Panc1 (cell line): ENCODE measurements at regions not wholly inside any gene's neighbourhood (a gene's known extent, or its start where the extent isn't known, plus 50 kb on each side); places are given as distances from the start of the nearest gene placed in this dataset.

Experiments
- TF ChIP-seq, protein P1 (sequence below): fragments of 450-650 bp; IDR thresholded peaks from 2 replicates; pipeline ENCODE4 v1.5.1; 2017; ENCODE audit warnings: mild to moderate bottlenecking
- TF ChIP-seq, protein P2 (sequence below), 2 experiments: IDR thresholded peaks; 2 replicates each; pipeline ENCODE4 v1.6.1; 2011 to 2012; ENCODE audit warnings: low read depth in 2 of 2, control low read depth in 1 of 2, low read length in 1 of 2, mild to moderate bottlenecking in 1 of 2, moderate library complexity in 1 of 2; ENCODE audit not compliant: insufficient read depth in 1 of 2

DNA sequence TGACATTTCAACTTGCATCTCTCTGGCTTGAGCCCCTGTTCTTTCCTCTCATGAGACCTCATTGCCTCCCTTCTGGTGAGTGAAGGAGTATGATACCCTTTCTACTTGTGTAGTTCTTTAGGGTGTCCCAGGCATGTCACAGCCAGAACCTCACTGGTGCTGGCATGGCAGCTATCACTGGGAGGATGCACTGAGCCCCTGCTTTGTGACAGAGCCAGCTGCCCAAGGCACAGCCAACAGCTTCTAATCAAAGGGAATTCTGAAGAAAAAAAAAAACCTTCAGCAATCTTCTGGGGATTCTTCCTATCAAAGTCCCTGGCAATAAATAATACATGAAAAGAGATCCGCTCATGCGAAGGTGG, 652.6 kb upstream of the KLF4 start:
- TF ChIP-seq, protein P1, sequence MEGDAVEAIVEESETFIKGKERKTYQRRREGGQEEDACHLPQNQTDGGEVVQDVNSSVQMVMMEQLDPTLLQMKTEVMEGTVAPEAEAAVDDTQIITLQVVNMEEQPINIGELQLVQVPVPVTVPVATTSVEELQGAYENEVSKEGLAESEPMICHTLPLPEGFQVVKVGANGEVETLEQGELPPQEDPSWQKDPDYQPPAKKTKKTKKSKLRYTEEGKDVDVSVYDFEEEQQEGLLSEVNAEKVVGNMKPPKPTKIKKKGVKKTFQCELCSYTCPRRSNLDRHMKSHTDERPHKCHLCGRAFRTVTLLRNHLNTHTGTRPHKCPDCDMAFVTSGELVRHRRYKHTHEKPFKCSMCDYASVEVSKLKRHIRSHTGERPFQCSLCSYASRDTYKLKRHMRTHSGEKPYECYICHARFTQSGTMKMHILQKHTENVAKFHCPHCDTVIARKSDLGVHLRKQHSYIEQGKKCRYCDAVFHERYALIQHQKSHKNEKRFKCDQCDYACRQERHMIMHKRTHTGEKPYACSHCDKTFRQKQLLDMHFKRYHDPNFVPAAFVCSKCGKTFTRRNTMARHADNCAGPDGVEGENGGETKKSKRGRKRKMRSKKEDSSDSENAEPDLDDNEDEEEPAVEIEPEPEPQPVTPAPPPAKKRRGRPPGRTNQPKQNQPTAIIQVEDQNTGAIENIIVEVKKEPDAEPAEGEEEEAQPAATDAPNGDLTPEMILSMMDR = no peak
- TF ChIP-seq, protein P2, sequence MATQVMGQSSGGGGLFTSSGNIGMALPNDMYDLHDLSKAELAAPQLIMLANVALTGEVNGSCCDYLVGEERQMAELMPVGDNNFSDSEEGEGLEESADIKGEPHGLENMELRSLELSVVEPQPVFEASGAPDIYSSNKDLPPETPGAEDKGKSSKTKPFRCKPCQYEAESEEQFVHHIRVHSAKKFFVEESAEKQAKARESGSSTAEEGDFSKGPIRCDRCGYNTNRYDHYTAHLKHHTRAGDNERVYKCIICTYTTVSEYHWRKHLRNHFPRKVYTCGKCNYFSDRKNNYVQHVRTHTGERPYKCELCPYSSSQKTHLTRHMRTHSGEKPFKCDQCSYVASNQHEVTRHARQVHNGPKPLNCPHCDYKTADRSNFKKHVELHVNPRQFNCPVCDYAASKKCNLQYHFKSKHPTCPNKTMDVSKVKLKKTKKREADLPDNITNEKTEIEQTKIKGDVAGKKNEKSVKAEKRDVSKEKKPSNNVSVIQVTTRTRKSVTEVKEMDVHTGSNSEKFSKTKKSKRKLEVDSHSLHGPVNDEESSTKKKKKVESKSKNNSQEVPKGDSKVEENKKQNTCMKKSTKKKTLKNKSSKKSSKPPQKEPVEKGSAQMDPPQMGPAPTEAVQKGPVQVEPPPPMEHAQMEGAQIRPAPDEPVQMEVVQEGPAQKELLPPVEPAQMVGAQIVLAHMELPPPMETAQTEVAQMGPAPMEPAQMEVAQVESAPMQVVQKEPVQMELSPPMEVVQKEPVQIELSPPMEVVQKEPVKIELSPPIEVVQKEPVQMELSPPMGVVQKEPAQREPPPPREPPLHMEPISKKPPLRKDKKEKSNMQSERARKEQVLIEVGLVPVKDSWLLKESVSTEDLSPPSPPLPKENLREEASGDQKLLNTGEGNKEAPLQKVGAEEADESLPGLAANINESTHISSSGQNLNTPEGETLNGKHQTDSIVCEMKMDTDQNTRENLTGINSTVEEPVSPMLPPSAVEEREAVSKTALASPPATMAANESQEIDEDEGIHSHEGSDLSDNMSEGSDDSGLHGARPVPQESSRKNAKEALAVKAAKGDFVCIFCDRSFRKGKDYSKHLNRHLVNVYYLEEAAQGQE (IDR thresholded peaks at IDR 0.05; ENCODE audit: insufficient read depth in 1 of 2, low read depth in 2 of 2, low read length in 1 of 2) = no peak
